ENCODE measurements at regions not wholly inside any gene's neighbourhood (a gene's known extent, or its start where the extent isn't known, plus 50 kb on each side); places are given as distances from the start of the nearest gene placed in this dataset.

DNA sequence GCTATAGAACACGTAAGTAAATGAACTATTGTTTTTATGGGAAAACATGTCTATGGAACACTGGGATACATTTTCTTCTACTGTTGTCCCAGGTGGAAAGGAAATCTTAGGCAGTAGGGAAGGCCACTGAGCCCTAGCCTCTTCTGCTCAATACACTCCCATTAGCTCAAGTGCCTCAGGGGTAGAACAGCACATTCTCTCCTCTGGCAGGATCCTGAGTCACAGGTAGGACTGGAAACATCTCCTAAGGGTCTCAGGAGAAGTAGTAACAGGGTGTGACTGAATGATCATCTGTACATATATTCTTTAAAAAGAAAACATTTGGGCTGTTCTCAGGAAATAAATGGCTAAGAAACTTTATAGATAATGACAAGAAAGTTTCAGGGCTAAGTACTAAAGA lies 175.6 kb upstream of the ESRRG start:
- no peak for TF ChIP-seq YY1 (IDR thresholded peaks at IDR 0.05)
- TF ChIP-seq GABPA (IDR thresholded peaks at IDR 0.05 in 1 of 2, conservative IDR thresholded peaks at IDR 0.05 in 1 of 2), result no peak
- no peak for TF ChIP-seq SP1 (IDR thresholded peaks at IDR 0.05)
- no peak for TF ChIP-seq RXRA (IDR thresholded peaks at IDR 0.05)
- TF ChIP-seq, protein P1, sequence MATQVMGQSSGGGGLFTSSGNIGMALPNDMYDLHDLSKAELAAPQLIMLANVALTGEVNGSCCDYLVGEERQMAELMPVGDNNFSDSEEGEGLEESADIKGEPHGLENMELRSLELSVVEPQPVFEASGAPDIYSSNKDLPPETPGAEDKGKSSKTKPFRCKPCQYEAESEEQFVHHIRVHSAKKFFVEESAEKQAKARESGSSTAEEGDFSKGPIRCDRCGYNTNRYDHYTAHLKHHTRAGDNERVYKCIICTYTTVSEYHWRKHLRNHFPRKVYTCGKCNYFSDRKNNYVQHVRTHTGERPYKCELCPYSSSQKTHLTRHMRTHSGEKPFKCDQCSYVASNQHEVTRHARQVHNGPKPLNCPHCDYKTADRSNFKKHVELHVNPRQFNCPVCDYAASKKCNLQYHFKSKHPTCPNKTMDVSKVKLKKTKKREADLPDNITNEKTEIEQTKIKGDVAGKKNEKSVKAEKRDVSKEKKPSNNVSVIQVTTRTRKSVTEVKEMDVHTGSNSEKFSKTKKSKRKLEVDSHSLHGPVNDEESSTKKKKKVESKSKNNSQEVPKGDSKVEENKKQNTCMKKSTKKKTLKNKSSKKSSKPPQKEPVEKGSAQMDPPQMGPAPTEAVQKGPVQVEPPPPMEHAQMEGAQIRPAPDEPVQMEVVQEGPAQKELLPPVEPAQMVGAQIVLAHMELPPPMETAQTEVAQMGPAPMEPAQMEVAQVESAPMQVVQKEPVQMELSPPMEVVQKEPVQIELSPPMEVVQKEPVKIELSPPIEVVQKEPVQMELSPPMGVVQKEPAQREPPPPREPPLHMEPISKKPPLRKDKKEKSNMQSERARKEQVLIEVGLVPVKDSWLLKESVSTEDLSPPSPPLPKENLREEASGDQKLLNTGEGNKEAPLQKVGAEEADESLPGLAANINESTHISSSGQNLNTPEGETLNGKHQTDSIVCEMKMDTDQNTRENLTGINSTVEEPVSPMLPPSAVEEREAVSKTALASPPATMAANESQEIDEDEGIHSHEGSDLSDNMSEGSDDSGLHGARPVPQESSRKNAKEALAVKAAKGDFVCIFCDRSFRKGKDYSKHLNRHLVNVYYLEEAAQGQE (IDR thresholded peaks at IDR 0.05), result no peak
- no peak for TF ChIP-seq RAD21 (IDR thresholded peaks at IDR 0.05)
- TF ChIP-seq HNF4A (conservative IDR thresholded peaks at IDR 0.05), result no peak
- TF ChIP-seq, protein P2, sequence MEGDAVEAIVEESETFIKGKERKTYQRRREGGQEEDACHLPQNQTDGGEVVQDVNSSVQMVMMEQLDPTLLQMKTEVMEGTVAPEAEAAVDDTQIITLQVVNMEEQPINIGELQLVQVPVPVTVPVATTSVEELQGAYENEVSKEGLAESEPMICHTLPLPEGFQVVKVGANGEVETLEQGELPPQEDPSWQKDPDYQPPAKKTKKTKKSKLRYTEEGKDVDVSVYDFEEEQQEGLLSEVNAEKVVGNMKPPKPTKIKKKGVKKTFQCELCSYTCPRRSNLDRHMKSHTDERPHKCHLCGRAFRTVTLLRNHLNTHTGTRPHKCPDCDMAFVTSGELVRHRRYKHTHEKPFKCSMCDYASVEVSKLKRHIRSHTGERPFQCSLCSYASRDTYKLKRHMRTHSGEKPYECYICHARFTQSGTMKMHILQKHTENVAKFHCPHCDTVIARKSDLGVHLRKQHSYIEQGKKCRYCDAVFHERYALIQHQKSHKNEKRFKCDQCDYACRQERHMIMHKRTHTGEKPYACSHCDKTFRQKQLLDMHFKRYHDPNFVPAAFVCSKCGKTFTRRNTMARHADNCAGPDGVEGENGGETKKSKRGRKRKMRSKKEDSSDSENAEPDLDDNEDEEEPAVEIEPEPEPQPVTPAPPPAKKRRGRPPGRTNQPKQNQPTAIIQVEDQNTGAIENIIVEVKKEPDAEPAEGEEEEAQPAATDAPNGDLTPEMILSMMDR (IDR thresholded peaks at IDR 0.05; ENCODE audit: low read depth, low read length, missing input control), result no peak
- no peak for TF ChIP-seq TAF1 (conservative IDR thresholded peaks at IDR 0.05)
- TF ChIP-seq, protein P3, sequence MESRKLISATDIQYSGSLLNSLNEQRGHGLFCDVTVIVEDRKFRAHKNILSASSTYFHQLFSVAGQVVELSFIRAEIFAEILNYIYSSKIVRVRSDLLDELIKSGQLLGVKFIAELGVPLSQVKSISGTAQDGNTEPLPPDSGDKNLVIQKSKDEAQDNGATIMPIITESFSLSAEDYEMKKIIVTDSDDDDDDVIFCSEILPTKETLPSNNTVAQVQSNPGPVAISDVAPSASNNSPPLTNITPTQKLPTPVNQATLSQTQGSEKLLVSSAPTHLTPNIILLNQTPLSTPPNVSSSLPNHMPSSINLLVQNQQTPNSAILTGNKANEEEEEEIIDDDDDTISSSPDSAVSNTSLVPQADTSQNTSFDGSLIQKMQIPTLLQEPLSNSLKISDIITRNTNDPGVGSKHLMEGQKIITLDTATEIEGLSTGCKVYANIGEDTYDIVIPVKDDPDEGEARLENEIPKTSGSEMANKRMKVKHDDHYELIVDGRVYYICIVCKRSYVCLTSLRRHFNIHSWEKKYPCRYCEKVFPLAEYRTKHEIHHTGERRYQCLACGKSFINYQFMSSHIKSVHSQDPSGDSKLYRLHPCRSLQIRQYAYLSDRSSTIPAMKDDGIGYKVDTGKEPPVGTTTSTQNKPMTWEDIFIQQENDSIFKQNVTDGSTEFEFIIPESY (IDR thresholded peaks at IDR 0.05), result no peak
- no peak for TF ChIP-seq FOXA1 (IDR thresholded peaks at IDR 0.05)
- TF ChIP-seq, protein P4, sequence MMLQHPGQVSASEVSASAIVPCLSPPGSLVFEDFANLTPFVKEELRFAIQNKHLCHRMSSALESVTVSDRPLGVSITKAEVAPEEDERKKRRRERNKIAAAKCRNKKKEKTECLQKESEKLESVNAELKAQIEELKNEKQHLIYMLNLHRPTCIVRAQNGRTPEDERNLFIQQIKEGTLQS (IDR thresholded peaks at IDR 0.05), result no peak
- no peak for TF ChIP-seq EGR1 (IDR thresholded peaks at IDR 0.05; ENCODE audit: low read depth in 2 of 2)
- no peak for TF ChIP-seq JUND (IDR thresholded peaks at IDR 0.05)
